ENCODE measurements at regions not wholly inside any gene's neighbourhood (a gene's known extent, or its start where the extent isn't known, plus 50 kb on each side); places are given as distances from the start of the nearest gene placed in this dataset.
A peak's percentile ranks its signal among the peaks of the same experiment; 100 is the strongest.
"Not testable (repeated sequence)": the region's sequence is repeated elsewhere in the genome, so short reads cannot be mapped to it uniquely, and the experiment has no call there.

DNA sequence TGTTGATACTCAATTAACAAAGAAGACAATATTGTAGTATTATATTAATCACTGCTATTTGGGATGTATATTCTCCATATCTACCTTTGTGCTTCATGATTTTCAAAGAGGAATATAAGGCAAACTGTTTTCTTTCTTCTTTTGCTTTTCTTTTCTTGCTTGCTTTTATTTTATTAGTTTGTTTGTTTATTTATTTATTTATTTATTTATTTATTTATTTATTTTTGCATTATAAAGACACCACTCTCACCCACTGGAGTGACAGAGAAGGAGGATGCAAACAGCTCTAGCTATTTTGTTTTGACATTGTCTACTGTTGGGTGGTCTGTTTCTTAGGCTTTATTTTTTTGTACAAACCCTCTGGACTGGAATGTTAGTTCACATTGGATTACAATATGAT lies 1352.7 kb downstream of the HACE1 start:
- no peak for DNase-seq

- no peak for DNase-seq
These were observed 1354.6 kb downstream of the HACE1 start for GRCh38 chr6:103505155-103505518.

DNA sequence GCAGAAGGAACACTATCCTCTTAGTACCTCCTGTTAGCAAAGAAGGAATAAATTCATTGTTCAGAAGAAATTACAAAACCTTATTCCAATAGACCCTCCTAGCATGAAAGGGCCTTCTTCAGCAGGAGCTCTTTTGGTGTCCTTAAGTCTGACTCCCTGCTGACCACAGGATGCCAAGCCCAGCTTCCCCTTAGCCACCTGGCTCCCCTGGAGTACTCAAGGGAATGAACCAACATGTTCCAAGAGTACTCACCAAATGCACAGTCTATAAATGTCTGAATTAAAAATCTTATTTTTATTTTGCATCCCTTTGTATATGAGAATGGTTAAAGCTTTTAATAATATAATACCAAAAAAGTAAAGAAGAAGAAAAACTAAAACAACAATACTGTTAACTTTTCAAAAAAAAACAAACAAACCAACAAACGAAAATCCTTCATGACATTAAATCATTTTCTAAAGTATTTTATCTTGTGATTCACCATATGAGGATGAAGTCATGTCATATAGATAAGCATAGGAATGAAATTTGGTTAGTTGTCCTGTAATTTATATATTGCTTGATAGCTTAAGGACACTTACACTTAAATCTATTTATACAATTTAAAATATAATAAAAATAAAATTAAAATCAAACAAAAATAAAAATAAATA lies 1355.1 kb downstream of the HACE1 start:
- no peak for DNase-seq

GRCh38 chr6:103496588-103496987 lies 1363.1 kb downstream of the HACE1 start:
- DNase-seq, result not testable (repeated sequence)

DNA sequence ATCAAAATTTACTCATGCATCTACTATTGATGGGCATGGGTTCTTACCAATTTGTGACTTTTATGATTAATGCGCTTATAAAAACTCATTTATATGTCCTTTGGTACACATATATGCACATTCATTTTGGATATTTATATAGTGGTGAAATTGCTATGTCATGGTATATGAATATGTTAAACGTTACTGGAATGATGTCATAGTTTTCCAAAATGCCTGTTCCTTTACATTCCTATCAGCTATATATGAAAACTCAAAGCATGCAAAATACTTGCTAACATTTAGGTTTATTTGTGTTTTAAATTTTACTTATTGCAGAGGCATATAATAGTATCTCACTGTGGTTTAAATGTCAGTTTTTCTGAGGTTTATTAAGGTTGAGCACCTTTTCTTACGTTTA lies 1403.1 kb downstream of the HACE1 start:
- DNase-seq, result no peak

GRCh38 chr6:103455275-103455674 lies 1404.4 kb downstream of the HACE1 start:
- DNase-seq, result no peak

- no peak for DNase-seq
These were observed 1450.2 kb downstream of the HACE1 start for GRCh38 chr6:103409475-103409874.

DNA sequence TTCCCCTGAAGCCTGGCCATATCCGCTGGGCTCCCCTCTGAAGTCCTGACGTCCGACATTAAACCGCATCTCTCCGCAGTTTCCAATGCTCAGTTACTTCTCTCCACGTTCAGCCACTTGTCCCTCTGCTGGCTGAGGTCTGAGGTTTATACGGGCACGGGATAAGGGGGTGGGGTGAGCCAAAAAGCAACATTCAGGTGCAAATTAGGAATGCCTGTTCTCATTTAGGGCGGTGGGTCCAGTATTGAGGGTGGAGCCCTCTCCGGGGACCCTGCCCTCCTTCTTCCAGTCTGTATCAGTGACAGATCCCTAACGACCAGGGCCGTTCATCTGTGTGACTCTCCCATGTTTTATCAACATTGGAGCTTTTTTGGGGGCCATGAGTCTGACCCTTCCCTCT lies 1454.4 kb downstream of the HACE1 start:
- no peak for DNase-seq

GRCh38 chr6:103404799-103405198 lies 1454.9 kb downstream of the HACE1 start:
- no peak for DNase-seq

DNA sequence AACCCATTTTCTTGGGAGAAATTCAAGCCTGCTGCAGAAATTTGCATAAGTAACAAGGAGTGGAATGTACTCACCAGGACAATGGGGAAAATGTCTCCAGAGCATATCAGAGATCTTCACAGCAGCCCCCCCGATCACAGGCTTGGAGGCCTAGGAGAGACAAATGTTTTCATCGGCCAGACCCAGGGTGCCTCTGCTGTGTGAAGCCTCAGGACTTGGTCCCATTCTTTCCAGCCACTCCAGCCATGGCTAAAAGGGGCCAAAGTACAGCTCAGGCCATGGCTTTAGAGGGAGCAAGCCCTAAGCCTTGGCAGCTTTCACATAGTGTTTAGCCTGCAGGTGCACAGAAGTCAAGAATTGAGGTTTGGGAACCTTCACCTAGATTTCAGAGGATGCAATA lies 1463.0 kb downstream of the HACE1 start:
- DNase-seq, result no peak

DNA sequence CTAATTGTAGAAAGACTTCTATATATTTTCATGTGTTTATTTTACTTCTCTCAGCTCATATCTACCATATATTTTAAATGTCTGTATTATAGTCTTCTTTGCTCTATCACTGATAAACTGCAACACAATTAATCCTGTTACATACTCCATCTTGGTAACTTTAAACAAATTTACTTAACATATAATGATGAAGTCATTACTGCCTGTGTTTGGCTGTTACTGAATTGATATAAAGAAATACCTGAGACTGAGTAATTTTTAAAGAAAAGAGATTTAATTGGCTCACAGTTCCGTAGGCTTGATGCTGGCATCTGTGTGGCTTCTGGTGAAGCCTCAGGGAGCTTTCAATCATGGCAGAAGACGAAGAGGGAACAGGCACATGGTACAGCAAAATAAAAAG lies 1480.4 kb downstream of the HACE1 start:
- no peak for DNase-seq

DNA sequence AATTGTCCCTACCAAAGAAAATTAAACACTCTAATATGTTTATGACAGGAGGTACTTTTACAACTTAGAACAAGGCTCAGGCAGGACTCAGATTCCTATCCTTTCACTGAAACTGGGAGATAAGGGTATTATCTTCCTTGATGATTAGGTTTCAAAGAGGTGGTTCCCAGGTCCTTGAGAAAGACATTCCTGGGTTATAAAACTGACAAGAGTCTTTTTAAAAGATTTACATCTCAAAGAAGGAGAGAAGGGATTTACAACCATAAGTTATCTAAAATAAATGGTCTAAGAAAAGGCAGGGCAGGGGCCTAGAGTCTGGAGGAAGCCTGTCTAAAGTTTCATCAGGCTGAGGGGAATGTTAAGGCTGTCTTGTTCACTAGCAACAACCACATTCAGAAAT lies 1492.5 kb downstream of the HACE1 start:
- DNase-seq, result no peak

DNA sequence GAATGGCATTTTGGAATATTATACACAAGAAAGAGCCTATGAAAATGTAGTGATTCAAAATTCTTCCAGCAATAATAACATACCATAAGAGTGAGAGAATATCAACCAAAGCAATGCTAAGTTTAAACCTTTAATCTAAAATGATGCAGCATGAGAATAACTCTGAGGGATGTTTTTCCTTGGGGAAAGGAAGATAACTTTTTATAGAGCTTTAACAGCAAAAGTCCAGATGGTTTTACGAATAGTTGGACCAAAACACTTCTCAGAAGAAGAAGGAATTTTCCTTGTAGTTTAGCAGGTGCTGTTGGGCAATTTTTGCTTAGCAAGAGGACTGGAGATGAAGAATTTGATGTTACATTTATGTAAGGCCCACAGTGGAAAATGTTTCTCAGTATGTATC lies 1503.2 kb downstream of the HACE1 start:
- no peak for DNase-seq

- no peak for DNase-seq
These were observed 1515.1 kb downstream of the HACE1 start for GRCh38 chr6:103344554-103345163.

- DNase-seq, result no peak
These were observed 1524.3 kb downstream of the HACE1 start for GRCh38 chr6:103335412-103335811.

DNA sequence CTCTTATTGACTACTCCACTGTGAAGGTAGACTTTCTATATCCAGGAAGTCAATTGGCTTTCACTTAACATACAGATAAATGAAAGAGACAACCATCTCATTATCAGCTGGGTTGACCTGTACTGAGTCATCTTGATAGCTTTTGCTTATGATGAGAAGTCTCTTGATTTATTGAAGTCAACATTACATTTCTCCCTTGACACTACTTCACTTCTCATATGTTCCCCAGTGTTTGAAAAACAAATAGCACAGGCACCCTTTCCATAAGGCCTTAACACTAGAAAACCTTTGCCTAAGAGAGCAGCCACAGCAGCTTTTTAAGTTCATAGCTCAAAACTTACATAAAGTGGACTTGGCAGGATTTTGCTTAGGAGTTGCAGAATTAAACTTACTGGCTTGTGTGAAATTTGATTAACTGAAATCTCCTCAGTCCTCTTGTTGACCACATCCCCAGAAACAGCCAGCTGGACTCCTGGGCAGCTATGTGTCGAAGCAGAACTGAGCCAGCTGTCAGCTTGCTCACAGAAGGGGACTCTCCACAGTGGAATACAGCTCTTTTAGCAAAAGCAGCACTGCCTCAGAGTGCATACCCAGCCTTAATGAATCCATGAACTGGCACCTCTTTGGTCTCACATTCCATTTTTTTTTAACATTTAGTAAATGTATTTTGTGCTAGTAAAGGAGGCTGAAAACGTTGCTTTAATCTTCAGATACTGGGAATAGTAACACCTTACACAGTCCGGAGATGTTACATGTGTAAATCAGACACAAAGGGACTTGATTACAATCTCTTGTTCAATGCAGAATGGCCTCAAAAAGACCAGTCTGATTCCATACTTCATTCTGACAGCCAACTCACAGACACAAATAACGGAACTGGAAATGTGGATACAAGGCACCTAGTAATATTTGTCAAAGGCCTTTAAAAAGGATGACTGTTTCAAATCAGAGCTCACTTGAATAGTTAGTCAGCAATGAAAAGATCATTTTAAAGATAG lies 1532.7 kb downstream of the HACE1 start:
- no peak for DNase-seq

DNA sequence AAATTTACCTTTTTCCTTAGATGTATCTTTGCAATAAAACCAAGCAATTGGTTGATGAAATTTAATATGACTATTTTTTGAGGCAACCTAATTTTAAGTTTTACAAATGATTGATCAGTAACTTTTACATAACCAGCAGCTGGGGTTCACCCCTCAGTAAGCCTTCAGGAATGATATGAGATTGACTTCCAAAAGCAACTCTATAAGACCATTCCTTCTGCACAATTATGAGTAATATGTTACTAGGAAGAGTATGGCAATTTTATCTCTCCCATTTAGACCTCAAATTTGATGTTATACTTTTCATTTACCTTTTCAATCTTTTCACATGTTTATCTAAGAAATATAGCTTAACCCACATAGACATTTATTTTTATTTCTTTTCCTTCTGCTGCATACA lies 1546.3 kb downstream of the HACE1 start:
- DNase-seq, result no peak

DNA sequence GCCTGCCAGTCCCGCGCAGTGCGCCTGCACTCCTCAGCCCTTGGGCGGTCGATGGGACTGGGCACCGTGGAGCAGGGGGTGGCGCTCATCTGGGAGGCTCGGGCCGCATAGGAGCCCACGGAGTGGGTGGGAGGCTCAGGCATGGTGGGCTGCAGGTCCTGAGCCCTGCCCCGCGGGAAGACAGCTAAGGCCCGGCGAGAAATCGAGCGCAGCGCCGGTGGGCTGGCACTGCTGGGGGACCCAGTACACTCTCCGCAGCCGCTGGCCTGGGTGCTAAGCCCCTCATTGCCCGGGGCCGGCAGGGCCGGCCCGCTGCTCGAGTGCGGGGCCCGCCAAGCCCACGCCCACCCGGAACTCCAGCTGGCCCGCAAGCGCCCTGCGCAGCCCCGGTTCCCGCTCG lies 1565.3 kb downstream of the HACE1 start:
- not testable (repeated sequence) for DNase-seq

- no peak for DNase-seq
These were observed 1574.9 kb downstream of the HACE1 start for GRCh38 chr6:103284835-103285234.

DNA sequence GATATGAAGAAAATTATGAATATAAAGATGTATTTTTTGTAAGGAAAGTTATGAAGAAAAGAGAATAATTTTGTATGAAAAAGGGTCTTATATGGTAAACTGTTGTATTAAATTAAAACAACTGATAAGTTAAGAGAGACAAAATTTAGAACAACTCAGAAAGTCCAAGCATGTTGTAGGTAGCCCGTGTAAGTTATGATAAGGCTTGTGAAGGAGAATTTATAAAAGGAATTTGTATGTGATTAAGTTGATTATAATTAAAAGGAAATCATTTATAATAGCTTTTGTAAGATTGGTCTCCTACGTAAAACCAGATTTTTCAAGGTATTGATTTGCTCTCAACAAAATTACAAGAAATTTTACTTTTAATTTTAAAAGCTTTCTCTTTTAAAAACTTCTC lies 1579.3 kb downstream of the HACE1 start:
- no peak for DNase-seq

DNA sequence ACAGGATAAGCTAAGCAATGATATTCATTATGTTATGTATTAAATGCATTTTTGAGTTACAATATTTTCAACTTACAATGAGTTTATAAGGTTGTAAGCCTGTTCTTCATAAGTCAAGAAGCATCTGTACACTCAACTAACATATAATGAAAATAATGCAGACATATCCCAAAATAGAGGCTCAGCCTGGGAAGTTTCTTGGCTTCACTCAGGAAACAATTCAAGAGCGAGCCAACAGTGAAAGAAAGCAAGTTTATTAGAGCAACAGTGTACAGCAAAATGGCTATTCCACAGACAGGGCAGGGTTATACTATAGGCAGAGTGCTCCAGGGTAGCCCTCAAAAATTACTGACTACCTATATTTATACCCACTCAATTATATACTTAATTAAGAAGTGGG lies 1581.8 kb downstream of the HACE1 start:
- DNase-seq, result no peak

DNA sequence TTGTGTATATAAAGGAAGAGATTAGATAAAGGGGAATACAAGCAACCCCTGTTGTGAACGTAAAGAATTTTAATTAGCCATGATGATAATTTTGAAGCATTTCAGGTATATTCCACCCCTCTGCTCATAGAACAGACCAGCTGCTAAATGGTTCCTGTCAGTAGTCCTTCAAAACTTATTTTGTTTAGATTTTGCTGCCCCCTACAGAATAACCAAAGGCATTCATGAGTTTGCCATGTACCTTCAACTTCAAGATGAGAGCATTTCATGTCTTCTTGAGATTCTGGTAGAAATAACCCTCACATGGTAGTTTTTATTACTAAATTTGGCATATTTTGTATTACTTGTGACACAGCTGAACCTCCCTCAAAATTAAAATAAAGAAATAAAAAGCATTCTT lies 1586.7 kb downstream of the HACE1 start:
- DNase-seq, result peak; percentile 0

- no peak for DNase-seq
These were observed 1590.1 kb downstream of the HACE1 start for GRCh38 chr6:103269581-103269980.

GRCh38 chr6:103268335-103268734 lies 1591.4 kb downstream of the HACE1 start:
- no peak for DNase-seq

All from NCI-H146 (cell line).